VCaP (cell line): ENCODE measurements at regions not wholly inside any gene's neighbourhood (a gene's known extent, or its start where the extent isn't known, plus 50 kb on each side); places are given as distances from the start of the nearest gene placed in this dataset.

ENCODE experiments used
- H3K27ac ChIP-seq: fragments of 450-650 bp; 2 replicates; pipeline ENCODE4 v1.5.1; 2017
- TF ChIP-seq, protein P1 (sequence below): fragments of 450-650 bp; conservative IDR thresholded peaks from 2 replicates; pipeline ENCODE4 v1.5.1; 2017; ENCODE audit warnings: mild to moderate bottlenecking, moderate library complexity

DNA sequence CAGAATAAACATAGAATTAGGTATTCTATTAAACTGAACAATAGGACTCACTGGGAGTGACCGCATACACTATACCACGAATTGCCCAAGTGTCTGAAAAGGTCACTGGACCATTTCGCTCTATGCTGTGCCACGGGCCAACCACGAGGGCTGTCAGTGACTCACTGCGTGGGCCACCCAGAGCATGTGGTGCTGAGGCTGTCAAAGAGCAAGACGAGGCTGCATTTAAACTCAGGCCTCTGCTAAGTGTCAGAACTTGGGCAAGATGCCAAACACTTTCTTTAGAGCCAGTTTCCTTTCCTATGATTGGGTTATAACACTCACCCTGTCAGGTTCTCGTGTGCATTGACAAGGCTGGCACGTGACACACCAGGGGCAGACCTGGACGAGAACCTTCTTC is 97.5 kb downstream of the SH3YL1 start:
- no peak overlapping the region for H3K27ac ChIP-seq
- TF ChIP-seq, protein P1, sequence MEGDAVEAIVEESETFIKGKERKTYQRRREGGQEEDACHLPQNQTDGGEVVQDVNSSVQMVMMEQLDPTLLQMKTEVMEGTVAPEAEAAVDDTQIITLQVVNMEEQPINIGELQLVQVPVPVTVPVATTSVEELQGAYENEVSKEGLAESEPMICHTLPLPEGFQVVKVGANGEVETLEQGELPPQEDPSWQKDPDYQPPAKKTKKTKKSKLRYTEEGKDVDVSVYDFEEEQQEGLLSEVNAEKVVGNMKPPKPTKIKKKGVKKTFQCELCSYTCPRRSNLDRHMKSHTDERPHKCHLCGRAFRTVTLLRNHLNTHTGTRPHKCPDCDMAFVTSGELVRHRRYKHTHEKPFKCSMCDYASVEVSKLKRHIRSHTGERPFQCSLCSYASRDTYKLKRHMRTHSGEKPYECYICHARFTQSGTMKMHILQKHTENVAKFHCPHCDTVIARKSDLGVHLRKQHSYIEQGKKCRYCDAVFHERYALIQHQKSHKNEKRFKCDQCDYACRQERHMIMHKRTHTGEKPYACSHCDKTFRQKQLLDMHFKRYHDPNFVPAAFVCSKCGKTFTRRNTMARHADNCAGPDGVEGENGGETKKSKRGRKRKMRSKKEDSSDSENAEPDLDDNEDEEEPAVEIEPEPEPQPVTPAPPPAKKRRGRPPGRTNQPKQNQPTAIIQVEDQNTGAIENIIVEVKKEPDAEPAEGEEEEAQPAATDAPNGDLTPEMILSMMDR = no peak

DNA sequence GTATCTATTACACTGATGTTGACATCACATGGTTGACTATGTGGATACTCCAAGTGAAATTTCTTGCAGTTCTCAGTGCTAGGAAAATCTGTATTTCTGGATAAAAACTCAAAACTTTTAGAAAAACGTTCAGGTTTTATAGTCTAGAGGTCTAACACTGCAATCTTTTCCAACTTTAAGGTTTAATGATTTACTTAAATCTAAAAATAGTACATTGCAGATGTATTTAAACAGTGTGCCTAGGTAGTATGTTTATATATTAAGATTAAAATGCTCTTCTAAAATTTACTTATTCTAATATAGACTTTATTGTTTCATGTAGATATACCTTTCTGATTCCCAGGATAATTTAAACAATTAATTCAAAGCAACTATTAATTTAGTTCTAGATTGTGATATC is 98.3 kb downstream of the SH3YL1 start:
- TF ChIP-seq, protein P1 = no peak
- no peak overlapping the region for H3K27ac ChIP-seq

DNA sequence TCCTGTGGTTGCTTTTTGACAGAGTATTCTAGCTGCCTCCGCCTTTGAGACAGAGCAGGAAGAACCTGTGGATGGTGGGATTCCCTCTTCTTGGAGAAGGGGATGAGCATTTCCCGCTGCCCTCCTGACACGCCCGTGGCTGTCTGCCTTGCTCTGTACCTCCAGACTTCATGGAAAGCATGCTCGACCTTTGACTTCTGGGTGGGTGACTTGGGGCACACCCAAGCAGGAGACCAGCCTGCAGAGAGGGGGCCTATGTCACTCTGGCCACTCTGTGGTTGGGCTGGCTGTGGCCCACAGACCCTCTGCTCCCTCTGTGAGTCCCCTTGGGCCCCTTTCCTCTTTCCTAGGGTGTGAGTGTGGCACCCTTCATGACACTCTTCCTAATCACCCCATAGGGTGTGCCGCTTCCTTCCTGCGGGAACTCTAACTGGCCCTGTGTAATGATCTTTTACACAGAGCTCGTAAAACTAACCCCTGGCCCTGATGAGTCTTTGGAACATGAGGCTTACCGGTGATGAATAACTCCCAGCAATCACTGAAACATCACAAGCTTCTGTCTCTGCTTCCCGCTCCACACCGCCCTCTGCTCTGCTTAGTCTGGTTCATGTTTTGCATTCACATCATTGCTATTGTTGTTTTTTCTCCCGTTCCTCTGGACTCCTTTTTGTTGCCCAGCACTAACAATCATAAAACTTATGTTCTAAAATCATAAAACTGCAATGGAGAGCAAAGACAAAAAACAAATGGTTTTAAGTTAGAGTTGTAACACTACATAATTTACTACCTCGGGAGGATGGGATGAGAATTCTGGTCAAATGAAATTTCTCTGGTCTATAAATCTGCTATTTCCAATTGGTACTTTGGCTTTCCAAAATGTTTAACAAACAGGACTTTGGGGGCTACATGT is 101.1 kb downstream of the SH3YL1 start:
- TF ChIP-seq, protein P1 = no peak
- H3K27ac ChIP-seq = no peak overlapping the region

DNA sequence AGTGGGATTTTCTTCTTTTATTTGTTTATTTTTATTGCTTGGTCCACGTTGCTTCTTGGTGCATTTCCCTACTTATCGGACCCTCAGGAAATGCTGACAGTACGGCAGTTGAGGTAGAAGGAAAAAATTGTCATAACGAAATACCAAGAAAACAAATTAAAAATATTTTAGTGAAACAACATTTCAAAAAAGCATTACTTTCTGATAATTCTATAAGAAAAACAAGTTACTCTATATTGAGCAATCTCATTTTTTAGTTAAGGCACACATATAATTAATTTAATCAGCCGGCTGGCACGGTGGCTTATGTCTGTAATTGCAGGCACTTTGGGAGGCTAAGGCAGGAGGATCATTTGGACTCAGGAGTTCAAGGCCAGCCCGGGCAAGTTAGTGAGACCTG is 102.1 kb downstream of the SH3YL1 start:
- H3K27ac ChIP-seq = no peak overlapping the region
- TF ChIP-seq, protein P1 = no peak

DNA sequence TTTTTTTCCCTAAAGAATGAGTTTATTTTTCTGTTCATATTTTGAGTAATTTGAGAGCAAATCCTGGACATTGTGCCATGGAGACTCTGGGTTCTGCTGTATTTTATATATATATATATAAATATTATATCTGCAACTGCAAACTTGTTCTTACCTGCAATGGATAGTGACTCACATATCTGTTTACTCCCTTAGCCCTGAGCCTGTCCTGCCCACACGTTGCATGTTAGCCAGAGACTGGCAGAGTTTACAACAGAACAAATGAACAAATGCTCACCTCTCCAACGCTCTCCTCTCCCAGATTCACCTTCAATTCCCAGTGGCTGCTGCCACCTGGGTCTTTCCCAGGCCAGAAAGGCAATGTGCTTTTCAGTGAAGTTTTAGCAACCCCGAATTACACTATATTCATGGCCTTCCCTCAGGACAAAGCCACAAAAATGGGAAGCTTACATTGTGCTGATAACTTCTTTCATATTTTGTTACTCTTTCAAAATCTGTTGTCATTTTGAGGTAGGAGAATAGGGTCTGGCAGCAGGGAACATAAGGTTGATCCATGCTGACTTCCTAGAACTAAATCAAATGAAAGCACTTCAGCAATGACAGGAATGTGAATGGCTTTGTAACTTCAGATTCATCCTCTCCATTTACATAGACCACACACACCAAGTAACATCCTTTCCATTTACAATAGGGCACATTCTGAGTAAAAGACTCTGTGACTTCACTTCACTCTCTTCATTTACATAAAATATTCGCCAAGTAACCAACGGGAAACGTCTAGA is 105.4 kb upstream of the FAM110C start:
- H3K27ac ChIP-seq = no peak overlapping the region
- TF ChIP-seq, protein P1 = no peak

DNA sequence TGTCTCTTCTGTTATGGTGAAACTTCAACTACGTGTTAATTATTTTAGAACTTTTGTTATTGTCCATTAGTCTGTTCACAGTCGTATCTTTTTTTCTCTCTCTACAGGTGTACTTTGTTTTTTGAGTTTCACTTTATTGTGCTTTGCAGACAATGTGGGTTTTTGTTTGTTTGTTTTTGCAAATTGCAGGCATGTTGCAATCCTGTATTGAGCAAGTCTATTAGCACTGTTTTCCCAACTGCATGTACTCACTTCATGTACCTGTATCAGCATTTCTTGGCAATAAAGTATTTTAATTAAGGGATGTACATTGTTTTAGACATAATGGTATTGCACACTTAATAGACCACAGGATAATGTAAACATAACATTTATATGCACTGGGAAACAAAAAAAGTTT is 99.1 kb upstream of the FAM110C start:
- TF ChIP-seq, protein P1 = no peak
- H3K27ac ChIP-seq = no peak overlapping the region

DNA sequence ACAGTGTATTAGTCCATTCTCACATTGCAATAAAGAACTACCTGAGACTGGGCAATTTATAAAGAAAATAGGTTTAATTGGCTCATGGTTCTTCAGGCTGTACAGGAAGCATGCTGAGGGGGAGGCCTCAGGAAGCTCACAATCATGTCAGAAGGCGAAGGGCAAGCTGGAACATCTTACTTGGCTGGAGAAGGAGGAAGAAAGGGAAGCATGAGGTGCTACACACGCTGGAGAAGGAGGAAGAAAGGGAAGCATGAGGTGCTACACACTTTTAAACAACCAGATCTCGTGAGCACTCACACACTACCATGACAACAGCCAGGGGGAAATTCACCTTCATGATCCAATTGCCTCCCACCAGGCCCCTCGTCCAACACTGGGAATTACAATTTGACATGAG is 95.3 kb upstream of the FAM110C start:
- H3K27ac ChIP-seq = no peak overlapping the region
- TF ChIP-seq, protein P1 = no peak
